HepG2 (cell line): ENCODE measurements at regions not wholly inside any gene's neighbourhood (a gene's known extent, or its start where the extent isn't known, plus 50 kb on each side); places are given as distances from the start of the nearest gene placed in this dataset.
"Not testable (repeated sequence)": the region's sequence is repeated elsewhere in the genome, so short reads cannot be mapped to it uniquely, and the experiment has no call there.

Experiments
- ATAC-seq: fragments of 200-7000 bp; cut with Tn5 transposase; 3 replicates; pipeline ENCODE4 v1.9.1; 2020; ENCODE audit warnings: mild to moderate bottlenecking, moderate library complexity
- BruUV-seq: library from RNA; stranded (reverse); fragments of 400-500 nt; replicated peaks from 2 replicates; lab custom pipeline; 2021; lab: Mats Ljungman, UMichigan
- CTCF ChIA-PET: fragments of 300-600 bp; formaldehyde crosslinking; extraction: SDS; loops from one replicate; lab custom pipeline; 2021; ENCODE audit warnings: low total read pairs, inconsistent platforms, low intra/inter-chr PET ratio; lab: Yijun Ruan, JAX
- POLR2A ChIA-PET: fragments of 350-600 bp; sonication (Branson Sonifier 250); formaldehyde crosslinking; loops from one replicate; lab custom pipeline; 2020; ENCODE audit warnings: antibody characterized with exemption, inconsistent platforms; lab: Yijun Ruan, JAX
- DNase-seq: peaks from one replicate; pipeline ENCODE4 v3.0.0-alpha.2; 2015; ENCODE audit warnings: low spot score
- FAIRE-seq: peaks from 3 replicates; lab custom pipeline; 2011; peaks lifted over from hg19 to GRCh38; lab: Jason Lieb, UNC
- H2AFZ ChIP-seq: one replicate; pipeline ENCODE4 v1.6.1; 2011; ENCODE audit warnings: low read length, inconsistent platforms
- H3K27ac ChIP-seq: fragments of 300-600 bp; 3 replicates; pipeline ENCODE4 v1.8.0; 2011; ENCODE audit warnings: mixed run types, mild to moderate bottlenecking, mixed read lengths, low read length, inconsistent platforms; ENCODE audit not compliant: insufficient read depth; ENCODE audit errors: extremely low read length
- H3K27me3 ChIP-seq, 2 experiments: fragments of 200-600 bp in 1 of 2; 2 replicates in 1 of 2; 3 replicates in 1 of 2; pipeline versions ENCODE4 v1.6.0 to v1.8.0; 2011; ENCODE audit warnings: low read length in 2 of 2, mild to moderate bottlenecking in 2 of 2, moderate library complexity in 2 of 2, inconsistent platforms in 1 of 2; ENCODE audit not compliant: insufficient read depth in 2 of 2, control insufficient read depth in 1 of 2
- H3K36me3 ChIP-seq, 2 experiments: fragments of 200-600 bp in 1 of 2; replicated peaks in 1 of 2; 2 replicates in 1 of 2; 3 replicates in 1 of 2; pipeline versions ENCODE4 v1.5.1 to v1.8.0; 2011; ENCODE audit warnings: low read length in 2 of 2, inconsistent platforms in 1 of 2; ENCODE audit not compliant: insufficient read depth in 2 of 2, control insufficient read depth in 1 of 2
- H3K4me1 ChIP-seq: 2 replicates; pipeline ENCODE4 v1.5.1; 2012; ENCODE audit warnings: low read length, inconsistent platforms; ENCODE audit not compliant: insufficient read depth
- H3K4me2 ChIP-seq: 2 replicates; pipeline ENCODE4 v1.6.0; 2011; ENCODE audit warnings: low read depth, low read length, inconsistent platforms
- H3K4me3 ChIP-seq, 3 experiments: fragments of 200-600 bp in 1 of 3; sonication (generic), shearing (Covaris generic) in 1 of 3; replicated peaks in 1 of 3; 2 replicates each; pipeline ENCODE4 v1.5.1; 2011 to 2016; ENCODE audit warnings: low read length in 3 of 3, inconsistent platforms in 2 of 3, low read depth in 2 of 3, mild to moderate bottlenecking in 2 of 3, control low read depth in 1 of 3, mixed read lengths in 1 of 3; ENCODE audit not compliant: insufficient read depth in 1 of 3
- H3K79me2 ChIP-seq: one replicate; pipeline ENCODE4 v1.6.1; 2011; ENCODE audit warnings: low read length, inconsistent platforms; ENCODE audit not compliant: insufficient read depth
- H3K9ac ChIP-seq: 2 replicates; pipeline ENCODE4 v1.6.0; 2011; ENCODE audit warnings: mild to moderate bottlenecking, low read depth, low read length, inconsistent platforms; ENCODE audit not compliant: insufficient read depth
- H3K9me3 ChIP-seq: 2 replicates; pipeline ENCODE4 v1.5.1; 2012; ENCODE audit warnings: mild to moderate bottlenecking, low read length
- H4K20me1 ChIP-seq: 2 replicates; pipeline ENCODE4 v1.6.0; 2011; ENCODE audit warnings: inconsistent platforms, mild to moderate bottlenecking, low read length, moderate library complexity; ENCODE audit not compliant: insufficient read depth
- ADNP ChIP-seq: sonication (generic); formaldehyde crosslinking; IDR thresholded peaks from 2 replicates; pipeline ENCODE4 v1.4.0; 2020; ENCODE audit warnings: missing genetic modification reagents
- ASH2L ChIP-seq: fragments of 300-600, 200-600 bp; sonication (generic); IDR thresholded peaks from 2 replicates; pipeline ENCODE4 v1.7.0; 2017; ENCODE audit warnings: low read depth, mild to moderate bottlenecking, moderate library complexity, mixed read lengths, low read length; ENCODE audit not compliant: insufficient read length
- EHMT2 ChIP-seq: fragments of 200-600 bp; sonication (generic); IDR thresholded peaks from 2 replicates; pipeline ENCODE4 v1.7.0; 2017; ENCODE audit warnings: antibody characterized with exemption, low read depth, low read length, borderline replicate concordance
- HNRNPL ChIP-seq: fragments of 200-400 bp; formaldehyde crosslinking; IDR thresholded peaks from 2 replicates; pipeline ENCODE4 v1.6.1; 2017; ENCODE audit warnings: mild to moderate bottlenecking, low read depth, low read length
- MIER2 ChIP-seq: IDR thresholded peaks from 2 replicates; pipeline ENCODE4 v1.6.1; 2016; ENCODE audit warnings: missing biosample characterization, missing genetic modification reagents
- RFXAP ChIP-seq: sonication (generic); formaldehyde crosslinking; IDR thresholded peaks from 2 replicates; pipeline ENCODE4 v1.4.0; 2020; ENCODE audit warnings: missing genetic modification reagents, borderline replicate concordance
- ZNF235 ChIP-seq: sonication (generic); formaldehyde crosslinking; IDR thresholded peaks from 2 replicates; pipeline ENCODE4 v1.8.1; 2023; ENCODE audit warnings: mild to moderate bottlenecking, missing genetic modification reagents, borderline replicate concordance
- ZNF737 ChIP-seq: sonication (generic); formaldehyde crosslinking; IDR thresholded peaks from 2 replicates; pipeline ENCODE4 v1.5.0; 2020; ENCODE audit warnings: missing genetic modification reagents, mild to moderate bottlenecking, borderline replicate concordance
- WGBS: methylation state at CpG from one replicate; pipeline ENCODE4 v1.1.6; 2017; ENCODE audit warnings: low lambda C conversion rate; 5-methylcytosine and 5-hydroxymethylcytosine counted together
- in situ Hi-C: cut with HindIII; loops from 2 replicates; pipeline ENCODE4 v1.10.0; 2017; ENCODE audit warnings: low pct_unique_long_range_greater_than_20kb; ENCODE audit not compliant: extremely low pct_ligation_motif_present
- intact Hi-C: fragments of 100-400 bp; cut with micrococcal nuclease; formaldehyde crosslinking; loops from one replicate; pipeline ENCODE4 v1.10.0; 2022; ENCODE audit not compliant: unreplicated experiment
- TF ChIP-seq, protein P1 (sequence below), 2 experiments: fragments of 450-650 bp in 1 of 2; sonication (generic) in 1 of 2; formaldehyde crosslinking; IDR thresholded peaks; 2 replicates each; pipeline versions ENCODE4 v1.5.0 to v1.8.0; 2020 to 2022; ENCODE audit warnings: mild to moderate bottlenecking in 1 of 2, missing genetic modification reagents in 1 of 2

DNA sequence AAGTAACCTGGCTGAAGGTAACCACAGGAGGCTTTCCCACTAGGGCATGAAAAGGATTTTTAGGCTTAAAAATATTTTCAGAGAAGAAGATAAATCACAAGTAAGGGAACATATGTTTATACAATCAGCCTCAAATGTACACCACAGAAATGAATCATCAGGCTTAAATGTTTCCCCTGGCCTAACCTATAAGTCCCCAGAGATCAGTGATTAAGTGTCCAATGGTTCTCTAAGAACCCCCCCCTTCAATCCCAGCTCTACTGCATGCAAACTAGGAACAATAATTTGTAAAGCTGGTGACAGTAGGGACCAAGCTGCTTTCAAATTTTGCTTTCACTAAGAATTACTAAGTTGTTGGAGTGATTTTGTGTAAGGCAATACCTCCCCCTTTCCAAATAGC lies 431.6 kb upstream of the LMCD1 start (continued):
- TF ChIP-seq ASH2L (no peak), EHMT2 (no peak)

DNA sequence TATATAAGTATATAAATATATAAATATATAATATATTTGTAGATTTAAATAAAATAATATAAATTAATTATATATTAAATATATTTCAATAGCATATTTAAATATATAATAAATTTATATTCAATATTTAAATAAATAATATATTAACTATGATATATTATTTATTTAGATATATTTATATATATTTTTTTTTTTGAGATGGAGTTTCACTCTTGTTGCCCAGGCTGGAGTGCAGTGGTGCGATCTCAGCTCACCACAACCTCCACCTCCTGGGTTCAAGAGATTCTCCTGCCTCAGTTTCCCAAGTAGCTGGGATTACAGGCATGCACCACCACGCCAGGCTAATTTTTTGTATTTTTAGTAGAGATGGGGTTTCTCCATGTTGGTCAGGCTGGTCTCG lies 426.9 kb upstream of the LMCD1 start:
- H3K4me3 ChIP-seq, intact Hi-C loops, DNase-seq, H4K20me1 ChIP-seq, H3K79me2 ChIP-seq, BruUV-seq, H3K27ac ChIP-seq, FAIRE-seq, H3K4me1 ChIP-seq, POLR2A ChIA-PET, in situ Hi-C loops, H3K9ac ChIP-seq, H3K9me3 ChIP-seq, CTCF ChIA-PET, H3K4me2 ChIP-seq, H2AFZ ChIP-seq, H3K36me3 ChIP-seq, H3K27me3 ChIP-seq, ATAC-seq: not testable (repeated sequence)
- WGBS, result 52% methylated on average over 3 of the region's 3 CpGs

DNA sequence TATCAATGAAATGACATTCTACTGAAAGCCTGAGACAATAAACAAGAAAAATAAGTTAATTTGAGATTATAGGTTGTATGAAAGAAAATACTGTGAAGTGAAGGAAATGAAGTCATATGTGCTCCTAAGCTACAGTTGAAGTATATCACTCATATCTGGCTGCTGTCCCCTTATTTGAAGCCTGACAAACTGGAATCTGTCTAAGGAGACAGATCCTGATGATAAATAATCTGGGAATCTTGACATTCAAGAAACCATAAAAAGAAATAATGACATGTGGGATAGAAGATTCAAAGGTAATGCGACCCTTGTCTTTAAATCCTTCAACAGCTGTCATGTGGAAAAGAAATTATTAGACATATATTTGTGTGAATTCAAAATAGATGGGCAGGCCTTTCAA lies 424.5 kb upstream of the LMCD1 start:
- Histone ChIP-seq H3K27ac (no peak overlapping the region), H4K20me1 (no peaks in the 10 kb centered on the region), H3K27me3 (no peaks in the 10 kb centered on the region), H3K9ac (no peak overlapping the region), H3K4me1 (no peaks in the 10 kb centered on the region), H3K79me2 (no peaks in the 10 kb centered on the region), H2AFZ (no peak overlapping the region), H3K36me3 (no peaks in the 10 kb centered on the region), H3K9me3 (no peaks in the 10 kb centered on the region), H3K4me2 (no peak overlapping the region), H3K4me3 (no peak overlapping the region)
- BruUV-seq, result no TSS peak
- in situ Hi-C loops (no loop called here), intact Hi-C loops (no loop called here)
- TF ChIP-seq MIER2 (CRISPR knock-in tag) (no peak), ZNF235 (CRISPR knock-in tag) (no peak), ADNP (CRISPR knock-in tag) (no peak), RFXAP (CRISPR knock-in tag) (no peak), ZNF737 (no peak), HNRNPL (no peak)
- TF ChIP-seq, protein P1, sequence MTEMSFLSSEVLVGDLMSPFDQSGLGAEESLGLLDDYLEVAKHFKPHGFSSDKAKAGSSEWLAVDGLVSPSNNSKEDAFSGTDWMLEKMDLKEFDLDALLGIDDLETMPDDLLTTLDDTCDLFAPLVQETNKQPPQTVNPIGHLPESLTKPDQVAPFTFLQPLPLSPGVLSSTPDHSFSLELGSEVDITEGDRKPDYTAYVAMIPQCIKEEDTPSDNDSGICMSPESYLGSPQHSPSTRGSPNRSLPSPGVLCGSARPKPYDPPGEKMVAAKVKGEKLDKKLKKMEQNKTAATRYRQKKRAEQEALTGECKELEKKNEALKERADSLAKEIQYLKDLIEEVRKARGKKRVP (CRISPR knock-in tag; IDR thresholded peaks at IDR 0.05), result no peak
- FAIRE-seq (no peak), ATAC-seq (no peak), DNase-seq (no peak)
- CTCF ChIA-PET, result no interaction called here
- 0% methylated on average over 1 of the region's 1 CpG for WGBS
- POLR2A ChIA-PET, result no interaction called here
